IMR-90 (cell line): ENCODE measurements at regions not wholly inside any gene's neighbourhood (a gene's known extent, or its start where the extent isn't known, plus 50 kb on each side); places are given as distances from the start of the nearest gene placed in this dataset.

ENCODE experiments used
- ATAC-seq: fragments of 200-7000 bp; cut with Tn5 transposase; 2 replicates; pipeline ENCODE4 v1.9.1; 2020; ENCODE audit warnings: low read depth, mild to moderate bottlenecking, moderate library complexity
- BruUV-seq: library from RNA; stranded (reverse); fragments of 400-500 nt; replicated peaks from 2 replicates; lab custom pipeline; 2021; lab: Mats Ljungman, UMichigan
- CTCF ChIA-PET: fragments of 300-600 bp; formaldehyde crosslinking; extraction: SDS; loops from one replicate; lab custom pipeline; 2021; ENCODE audit warnings: antibody characterized with exemption; lab: Yijun Ruan, JAX
- POLR2A ChIA-PET: fragments of 300-600 bp; sonication (Branson Sonifier 250); formaldehyde crosslinking; loops from one replicate; lab custom pipeline; 2022; ENCODE audit warnings: antibody characterized with exemption; ENCODE audit not compliant: unreplicated experiment; lab: Charles Lee
- DNase-seq: peaks from one replicate; pipeline ENCODE4 v3.0.0; 2013
- H2AFZ ChIP-seq: replicated peaks from 2 replicates; pipeline ENCODE3; 2013; ENCODE audit warnings: low read length, mild to moderate bottlenecking; ENCODE audit not compliant: poor library complexity
- H2AK5ac ChIP-seq: 2 replicates; pipeline ENCODE4 v1.6.1; 2013; ENCODE audit warnings: low read depth, low read length, inconsistent platforms
- H2AK9ac ChIP-seq: replicated peaks from 2 replicates; pipeline ENCODE3; 2013; ENCODE audit warnings: mild to moderate bottlenecking, low read depth, low read length, moderate library complexity; ENCODE audit not compliant: poor library complexity
- H2BK120ac ChIP-seq: 2 replicates; pipeline ENCODE4 v1.6.1; 2013; ENCODE audit warnings: low read depth, low read length, inconsistent platforms
- H2BK15ac ChIP-seq: 3 replicates; pipeline ENCODE4 v1.6.1; 2013; ENCODE audit warnings: low read depth, low read length, inconsistent platforms
- H2BK20ac ChIP-seq: 2 replicates; pipeline ENCODE4 v1.6.1; 2013; ENCODE audit warnings: low read depth, mild to moderate bottlenecking, inconsistent platforms, low read length, moderate library complexity
- H2BK5ac ChIP-seq: 2 replicates; pipeline ENCODE4 v1.6.1; 2013; ENCODE audit warnings: mild to moderate bottlenecking, low read depth, low read length, inconsistent platforms; ENCODE audit not compliant: poor library complexity, severe bottlenecking
- H3K14ac ChIP-seq: replicated peaks from 2 replicates; pipeline ENCODE4 v1.6.1; 2013; ENCODE audit warnings: low read depth, low read length, inconsistent platforms
- H3K18ac ChIP-seq: 2 replicates; pipeline ENCODE4 v1.6.1; 2013; ENCODE audit warnings: low read depth, low read length, control low read depth
- H3K23ac ChIP-seq: 2 replicates; pipeline ENCODE4 v1.6.1; 2013; ENCODE audit warnings: low read depth, low read length, inconsistent platforms
- H3K27ac ChIP-seq: 2 replicates; pipeline ENCODE4 v1.5.1; 2013; ENCODE audit warnings: mild to moderate bottlenecking, control low read depth, low read length; ENCODE audit not compliant: insufficient read depth
- H3K27me3 ChIP-seq: 2 replicates; pipeline ENCODE4 v1.6.1; 2013; ENCODE audit warnings: low read length; ENCODE audit not compliant: control insufficient read depth, insufficient read depth
- H3K36me3 ChIP-seq: 2 replicates; pipeline ENCODE4 v1.6.1; 2013; ENCODE audit warnings: low read length, mixed read lengths; ENCODE audit not compliant: control insufficient read depth, insufficient read depth
- H3K4ac ChIP-seq: 2 replicates; pipeline ENCODE4 v1.6.1; 2013; ENCODE audit warnings: low read depth, low read length, inconsistent platforms
- H3K4me1 ChIP-seq: 2 replicates; pipeline ENCODE4 v1.6.1; 2013; ENCODE audit warnings: low read length, mixed read lengths; ENCODE audit not compliant: control insufficient read depth, insufficient read depth
- H3K4me2 ChIP-seq: 2 replicates; pipeline ENCODE4 v1.6.1; 2013; ENCODE audit warnings: low read depth, mild to moderate bottlenecking, control low read depth, low read length, moderate library complexity
- H3K4me3 ChIP-seq: 2 replicates; pipeline ENCODE4 v1.5.1; 2013; ENCODE audit warnings: low read depth, mild to moderate bottlenecking, control low read depth, low read length, moderate library complexity; ENCODE audit not compliant: insufficient read depth
- H3K56ac ChIP-seq: 2 replicates; pipeline ENCODE4 v1.6.1; 2013; ENCODE audit warnings: low read length, inconsistent platforms; ENCODE audit not compliant: insufficient read depth; ENCODE audit errors: extremely low read depth
- H3K79me1 ChIP-seq, 2 experiments: 2 replicates each; pipeline ENCODE4 v1.6.1; 2013; ENCODE audit warnings: low read length in 2 of 2, inconsistent platforms in 1 of 2, low read depth in 1 of 2
- H3K9ac ChIP-seq: 2 replicates; pipeline ENCODE4 v1.6.1; 2013; ENCODE audit warnings: low read depth, low read length, control low read depth
- H3K9me1 ChIP-seq: 2 replicates; pipeline ENCODE4 v1.6.1; 2013; ENCODE audit warnings: low read length, inconsistent platforms; ENCODE audit not compliant: insufficient read depth
- H3K9me3 ChIP-seq: 2 replicates; pipeline ENCODE4 v1.6.1; 2013; ENCODE audit warnings: low read length; ENCODE audit not compliant: control insufficient read depth, insufficient read depth
- H4K20me1 ChIP-seq: 2 replicates; pipeline ENCODE4 v1.6.1; 2013; ENCODE audit warnings: low read length, inconsistent platforms; ENCODE audit not compliant: insufficient read depth
- H4K5ac ChIP-seq: 2 replicates; pipeline ENCODE4 v1.6.1; 2013; ENCODE audit warnings: mild to moderate bottlenecking, low read depth, low read length, control low read depth
- H4K8ac ChIP-seq, 2 experiments: 2 replicates each; pipeline ENCODE4 v1.6.1; 2013; ENCODE audit warnings: low read depth in 2 of 2, low read length in 2 of 2, control low read depth in 1 of 2, inconsistent platforms in 1 of 2
- H4K91ac ChIP-seq: 2 replicates; pipeline ENCODE4 v1.6.1; 2013; ENCODE audit warnings: low read depth, low read length, inconsistent platforms; ENCODE audit not compliant: insufficient read depth
- CTCF ChIP-seq: conservative IDR thresholded peaks from 2 replicates; pipeline ENCODE4 v1.5.1; 2012; ENCODE audit warnings: mild to moderate bottlenecking, low read depth, low read length, improper control_type of control experiment
- FOS ChIP-seq: fragments of 150-350 bp; IDR thresholded peaks from 2 replicates; pipeline ENCODE4 v1.6.1; 2016; ENCODE audit warnings: low read depth, low read length
- MAFK ChIP-seq: IDR thresholded peaks from 2 replicates; pipeline ENCODE4 v1.6.1; 2012; ENCODE audit warnings: low read depth, low read length, improper control_type of control experiment
- MAZ ChIP-seq: IDR thresholded peaks from 2 replicates; pipeline ENCODE4 v1.6.1; 2012; ENCODE audit warnings: low read depth, mild to moderate bottlenecking, low read length, improper control_type of control experiment, moderate library complexity, borderline replicate concordance
- POLR2A ChIP-seq: IDR thresholded peaks from 2 replicates; pipeline ENCODE4 v1.6.1; 2012; ENCODE audit warnings: mild to moderate bottlenecking, low read depth, low read length
- RAD21 ChIP-seq: IDR thresholded peaks from 2 replicates; pipeline ENCODE4 v1.6.1; 2012; ENCODE audit warnings: low read length, improper control_type of control experiment
- USF2 ChIP-seq: fragments of 150-350 bp; IDR thresholded peaks from 2 replicates; pipeline ENCODE4 v1.6.1; 2017; ENCODE audit warnings: mild to moderate bottlenecking, antibody characterized with exemption, low read length, low read depth
- WGBS, 2 experiments: methylation state at CpG; one replicate each; pipeline versions ENCODE4 v1.1.5 to v1.1.7; 2013; ENCODE audit warnings: missing lambda C conversion rate in 2 of 2; ENCODE audit not compliant: insufficient read length in 1 of 2; ENCODE audit errors: extremely low coverage in 2 of 2; 5-methylcytosine and 5-hydroxymethylcytosine counted together
- dilution Hi-C: fragments of 300-500 bp; cut with HindIII; formaldehyde crosslinking; loops from one replicate; pipeline ENCODE4 v1.14.3; 2018; ENCODE audit warnings: low sequenced_read_pairs; ENCODE audit not compliant: unreplicated experiment
- in situ Hi-C: fragments of 300-500 bp; cut with MboI; formaldehyde crosslinking; loops from 3 replicates; pipeline ENCODE4 v1.14.3; 2019; ENCODE audit warnings: low sequenced_read_pairs, inconsistent platforms, mixed read lengths
- intact Hi-C: fragments of 100-400 bp; cut with micrococcal nuclease; formaldehyde crosslinking; loops from 2 replicates; pipeline ENCODE4 v1.10.0; 2022
- TF ChIP-seq, protein P1 (sequence below): fragments of 150-350 bp; IDR thresholded peaks from 2 replicates; pipeline ENCODE4 v1.6.1; 2016; ENCODE audit warnings: low read depth, mild to moderate bottlenecking, low read length, moderate library complexity, borderline replicate concordance

DNA sequence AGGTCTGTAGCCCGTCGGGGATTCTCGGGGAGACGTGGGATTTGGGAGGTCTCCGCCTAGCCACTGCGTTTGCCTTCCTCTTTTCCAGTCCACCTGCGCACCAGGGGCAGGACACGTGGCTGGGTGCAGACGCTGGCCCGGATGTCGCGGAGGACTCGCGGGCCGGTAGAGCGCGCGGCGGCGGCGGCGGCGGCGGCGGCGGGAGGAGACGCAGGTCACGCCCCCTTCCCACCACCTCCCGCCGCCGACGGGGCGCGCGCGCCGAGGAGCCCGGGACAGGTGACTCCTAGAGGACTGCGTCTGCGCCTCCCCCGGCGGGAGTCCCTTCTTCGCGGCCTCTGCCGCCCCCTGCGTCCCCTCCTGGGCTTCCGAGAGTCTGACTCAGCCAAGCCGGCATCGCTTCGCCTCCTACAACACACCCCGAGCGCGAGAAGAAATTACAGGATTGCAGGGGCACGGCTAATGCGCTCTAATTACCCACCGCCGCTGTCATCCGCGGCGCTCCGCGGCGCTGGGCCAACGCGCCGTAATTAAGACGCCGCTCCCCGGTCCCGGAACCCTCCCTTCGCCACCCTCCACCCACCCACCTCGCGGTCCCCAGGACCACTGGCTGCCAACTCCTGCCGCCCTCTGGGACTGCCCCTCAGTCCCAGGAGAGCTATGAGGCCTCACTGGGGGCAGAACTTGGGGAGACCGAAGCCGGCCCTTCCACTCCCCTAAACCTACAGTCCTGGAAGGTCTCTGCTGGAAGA, 124.5 kb downstream of the MRPL14 start (continued):
- TF ChIP-seq USF2 (peak; percentile 42; the same call in 1 of the 2 replicates), MAFK (no peak)

- Histone ChIP-seq H2AFZ (peak overlapping the region; percentile 89), H3K79me1 (no peaks in the 10 kb centered on the region), H3K4me2 (peak overlapping the region; percentile 86), H4K8ac (peak overlapping the region; percentile 61 to 66; a peak in 3 of 4 replicates), H4K5ac (no peak overlapping the region; the same call in 1 of the 2 replicates), H2BK120ac (peak overlapping the region; percentile 71), H3K4me1 (peaks cover 26% of the 10 kb centered on the region), H3K27ac (peak overlapping the region; percentile 24; the same call in 1 of the 2 replicates), H3K9ac (no peak overlapping the region), H4K91ac (peak overlapping the region; percentile 38; the same call in 1 of the 2 replicates), H3K9me3 (no peaks in the 10 kb centered on the region), H2BK15ac (no peak overlapping the region), H3K4ac (no peak overlapping the region), H2AK5ac (peak overlapping the region; percentile 77; the same call in 1 of the 2 replicates), H3K9me1 (peaks cover 8% of the 10 kb centered on the region), H2BK20ac (no peak overlapping the region), H2BK5ac (no peak overlapping the region), H3K18ac (0 out of 2 replicates have a peak overlapping the region, but pooled peaks have one; percentile 32), H3K27me3 (no peaks in the 10 kb centered on the region), H2AK9ac (peak overlapping the region; percentile 52), H3K56ac (no peak overlapping the region), H3K23ac (no peak overlapping the region), H3K36me3 (no peaks in the 10 kb centered on the region), H4K20me1 (no peaks in the 10 kb centered on the region), H3K14ac (no peak overlapping the region), H3K4me3 (peak overlapping the region; percentile 36)
- no TSS peak for BruUV-seq
- intact Hi-C loops: loop anchor here (1.0 kb wide), 1 partner anchor 232 kb away; the partner anchor contains the start of gene VEGFA
- in situ Hi-C loops: no loop called here
- TF ChIP-seq RAD21 (no peak), CTCF (no peak), POLR2A (no peak), FOS (no peak), USF2 (no peak), MAZ (no peak)
- TF ChIP-seq, protein P1, sequence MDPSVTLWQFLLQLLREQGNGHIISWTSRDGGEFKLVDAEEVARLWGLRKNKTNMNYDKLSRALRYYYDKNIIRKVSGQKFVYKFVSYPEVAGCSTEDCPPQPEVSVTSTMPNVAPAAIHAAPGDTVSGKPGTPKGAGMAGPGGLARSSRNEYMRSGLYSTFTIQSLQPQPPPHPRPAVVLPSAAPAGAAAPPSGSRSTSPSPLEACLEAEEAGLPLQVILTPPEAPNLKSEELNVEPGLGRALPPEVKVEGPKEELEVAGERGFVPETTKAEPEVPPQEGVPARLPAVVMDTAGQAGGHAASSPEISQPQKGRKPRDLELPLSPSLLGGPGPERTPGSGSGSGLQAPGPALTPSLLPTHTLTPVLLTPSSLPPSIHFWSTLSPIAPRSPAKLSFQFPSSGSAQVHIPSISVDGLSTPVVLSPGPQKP: no peak
- POLR2A ChIA-PET: no interaction called here
- 5% methylated on average over 8 of the region's 37 CpGs; no CpG with 5 or more reads in 1 of the 2 experiments for WGBS, 2 experiments
- ATAC-seq (peak; percentile 47), DNase-seq (no peak)
- CTCF ChIA-PET: no interaction called here
- dilution Hi-C loops: no loop called here
Measured at GRCh38 chr6:44002067-44002592, 125.1 kb downstream of the MRPL14 start.
